Pancreas (tissue), 10 donors: ENCODE measurements at regions not wholly inside any gene's neighbourhood (a gene's known extent, or its start where the extent isn't known, plus 50 kb on each side); places are given as distances from the start of the nearest gene placed in this dataset.

Experiments
- ATAC-seq, 4 donors: fragments of 200-7000 bp; cut with Tn5 transposase; one replicate each; pipeline versions ENCODE4 v1.8.0 to v1.9.1; 2020; ENCODE audit warnings: mild to moderate bottlenecking in 4 of 4, moderate library complexity in 4 of 4
- DNase-seq, 6 donors: peaks; one replicate each; pipeline ENCODE4 v3.0.0-alpha.2; 2020
- FAIRE-seq: peaks from 2 replicates; lab custom pipeline; 2012; peaks lifted over from hg19 to GRCh38; lab: Jason Lieb, UNC
- H3K27ac ChIP-seq, 4 donors: fragments of 200-600 bp; sonication (generic); 1 replicate in 3 of 4; 2 replicates in 1 of 4; pipeline versions ENCODE4 v1.5.0 to v1.8.0; 2020
- H3K27me3 ChIP-seq, 4 donors: fragments of 200-600 bp; one replicate each; pipeline ENCODE4 v1.8.0; 2021
- H3K36me3 ChIP-seq, 3 donors: fragments of 200-600 bp; sonication (generic) in 1 of 3; one replicate each; pipeline versions ENCODE4 v1.5.0 to v1.8.0; 2020 to 2021
- H3K4me1 ChIP-seq, 3 donors: fragments of 200-600 bp; one replicate each; pipeline ENCODE4 v1.8.0; 2021
- H3K4me3 ChIP-seq, 4 donors: fragments of 200-600 bp; sonication (generic) in 2 of 4; one replicate each; pipeline versions ENCODE4 v1.5.0 to v1.8.0; 2020 to 2021
- H3K9me3 ChIP-seq, 4 donors: fragments of 200-600 bp; one replicate each; pipeline ENCODE4 v1.8.0; 2021
- WGBS, 2 donors: extraction: QIAGEN DNeasy Blood & Tissue Kit; methylation state at CpG; one replicate each; pipeline ENCODE4 v1.1.7; 2013; 5-methylcytosine and 5-hydroxymethylcytosine counted together
- intact Hi-C, 3 donors: fragments of 100-400 bp; cut with DNase I; formaldehyde crosslinking; loops; one replicate each; pipeline versions ENCODE4 v1.11.1 to v1.14.2; 2022
- TF ChIP-seq, protein P1 (sequence below), 4 donors: fragments of 200-600 bp; sonication (generic) in 3 of 4; IDR thresholded peaks; one replicate each; pipeline versions ENCODE4 v1.5.0 to v1.8.0; 2021; ENCODE audit warnings: antibody characterized with exemption in 4 of 4
- donor health status: healthy with polysubstance abuse.
- donor health status: DM: no; HTN: no; CAD: no; lungs with moderate emphysema.
- donor health status: DM: no; HTN: no; CAD: no.
- donor health status: control.
- donor health status: control.
- donor health status: Bipolar disorder and iron deficiency.
- donor health status: DM: yes; HTN: yes; CAD: no.
- donor health status: DM: no; HTN: no; CAD: no.
- donor health status: DM: no; HTN: no; CAD: no.
- donor health status: DM: yes; HTN: yes; CAD: no.

DNA sequence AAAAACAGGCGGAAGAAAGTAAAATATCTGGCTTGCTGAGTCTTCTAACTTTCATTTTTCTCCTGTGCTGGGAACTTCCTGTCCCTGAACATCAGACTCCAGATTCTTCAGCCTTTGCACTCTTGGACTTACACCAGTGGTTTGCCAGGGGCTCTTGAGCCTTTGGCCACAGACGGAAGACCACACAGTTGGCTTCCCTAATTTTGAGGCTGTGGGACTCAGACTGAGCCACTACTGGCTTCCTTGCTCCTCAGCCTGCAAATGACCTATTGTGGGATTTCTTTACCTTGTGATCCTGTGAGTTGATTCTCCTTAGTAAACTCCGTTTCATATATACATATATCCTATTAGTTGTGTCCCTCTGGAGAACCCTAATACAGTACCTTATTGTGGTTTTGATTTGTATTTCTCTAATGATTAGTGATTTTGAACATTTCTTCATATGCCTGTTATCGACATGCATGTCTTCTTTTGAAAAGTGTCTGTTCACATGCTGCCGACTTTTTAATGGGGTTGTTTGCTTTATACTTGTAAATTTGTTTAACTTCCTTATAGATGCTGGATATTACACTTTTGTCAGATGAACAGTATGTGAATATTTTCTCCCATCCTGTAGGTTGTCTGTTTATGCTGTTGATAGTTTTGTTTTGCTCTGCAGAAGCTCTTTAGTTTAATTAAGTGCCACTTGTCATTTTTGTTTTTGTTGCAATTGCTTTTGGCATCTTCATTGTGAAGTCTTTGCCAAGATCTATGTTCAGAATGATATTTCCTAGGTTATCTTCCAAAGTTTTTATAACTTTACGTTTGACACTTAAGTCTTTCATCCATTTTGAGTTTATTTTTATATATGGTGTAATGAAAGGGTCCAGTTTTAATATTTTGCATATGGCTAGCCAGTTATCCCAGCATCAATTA lies 348.8 kb upstream of the SETBP1 start:
- no peak for FAIRE-seq
- Histone ChIP-seq H3K36me3 (no peaks in the 10 kb centered on the region), H3K27ac (no peak overlapping the region), H3K4me1 (no peaks in the 10 kb centered on the region), H3K4me3 (no peak overlapping the region), H3K9me3 (peaks cover 0 to 4% (median 0%) of the 10 kb centered on the region in 4 donors), H3K27me3 (no peaks in the 10 kb centered on the region)
- DNase-seq, result no peak
- WGBS, 2 donors, result 74 to 82% methylated on average over 6 of the region's 6 CpGs
- ATAC-seq, result no peak
- TF ChIP-seq, protein P1, sequence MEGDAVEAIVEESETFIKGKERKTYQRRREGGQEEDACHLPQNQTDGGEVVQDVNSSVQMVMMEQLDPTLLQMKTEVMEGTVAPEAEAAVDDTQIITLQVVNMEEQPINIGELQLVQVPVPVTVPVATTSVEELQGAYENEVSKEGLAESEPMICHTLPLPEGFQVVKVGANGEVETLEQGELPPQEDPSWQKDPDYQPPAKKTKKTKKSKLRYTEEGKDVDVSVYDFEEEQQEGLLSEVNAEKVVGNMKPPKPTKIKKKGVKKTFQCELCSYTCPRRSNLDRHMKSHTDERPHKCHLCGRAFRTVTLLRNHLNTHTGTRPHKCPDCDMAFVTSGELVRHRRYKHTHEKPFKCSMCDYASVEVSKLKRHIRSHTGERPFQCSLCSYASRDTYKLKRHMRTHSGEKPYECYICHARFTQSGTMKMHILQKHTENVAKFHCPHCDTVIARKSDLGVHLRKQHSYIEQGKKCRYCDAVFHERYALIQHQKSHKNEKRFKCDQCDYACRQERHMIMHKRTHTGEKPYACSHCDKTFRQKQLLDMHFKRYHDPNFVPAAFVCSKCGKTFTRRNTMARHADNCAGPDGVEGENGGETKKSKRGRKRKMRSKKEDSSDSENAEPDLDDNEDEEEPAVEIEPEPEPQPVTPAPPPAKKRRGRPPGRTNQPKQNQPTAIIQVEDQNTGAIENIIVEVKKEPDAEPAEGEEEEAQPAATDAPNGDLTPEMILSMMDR (IDR thresholded peaks at IDR 0.05), result no peak
- intact Hi-C loops, result no loop called here

DNA sequence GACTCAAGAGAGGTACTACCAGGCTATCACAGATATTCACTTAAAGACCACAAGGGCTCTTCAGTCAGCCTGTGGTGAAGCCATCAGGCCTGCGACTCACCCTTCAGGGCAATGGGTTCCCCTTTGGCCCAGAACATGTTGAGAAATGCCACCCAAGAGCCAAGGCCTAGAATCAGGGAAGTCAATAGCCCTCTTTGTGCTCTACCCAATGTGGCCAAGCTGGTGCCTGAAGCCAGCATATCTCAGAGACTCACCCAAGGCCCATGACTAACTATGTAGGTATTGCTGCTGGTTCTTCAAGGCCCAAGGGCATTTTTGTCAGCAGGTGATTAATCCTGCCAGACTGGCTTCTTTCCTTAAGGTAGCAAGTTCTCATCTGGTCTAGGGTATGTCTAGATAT lies 338.9 kb upstream of the SETBP1 start:
- no peaks in the 10 kb centered on the region for H3K36me3 ChIP-seq
- intact Hi-C loops, result no loop called here
- FAIRE-seq, result no peak
- no peak overlapping the region for H3K27ac ChIP-seq
- no peak overlapping the region for H3K4me3 ChIP-seq
- no peaks in the 10 kb centered on the region for H3K4me1 ChIP-seq
- H3K9me3 ChIP-seq, result no peaks in the 10 kb centered on the region
- 82 to 95% methylated on average over 1 of the region's 1 CpG for WGBS, 2 donors
- TF ChIP-seq, protein P1 (IDR thresholded peaks at IDR 0.05), result no peak
- no peak for DNase-seq
- ATAC-seq, result no peak
- H3K27me3 ChIP-seq, result no peaks in the 10 kb centered on the region

DNA sequence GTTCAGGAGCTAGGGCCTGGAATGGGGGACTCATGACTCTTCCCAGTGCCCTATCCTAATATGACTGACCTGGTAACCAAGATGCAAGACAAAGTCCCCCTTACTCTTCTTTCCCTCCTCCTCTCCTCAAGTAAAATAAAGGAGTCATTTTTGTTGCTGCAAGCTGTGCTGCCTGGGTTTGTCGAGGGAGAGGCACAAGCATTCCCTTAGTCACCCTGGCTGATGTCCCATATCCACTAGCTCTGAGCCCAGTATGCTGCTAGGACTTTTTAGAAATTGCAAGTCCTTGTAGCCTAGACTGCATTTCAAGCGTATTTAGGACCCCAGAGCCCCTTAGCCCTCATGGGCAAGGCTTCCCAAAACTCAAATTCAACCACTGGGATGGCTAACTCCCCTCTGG lies 338.5 kb upstream of the SETBP1 start:
- Histone ChIP-seq H3K9me3 (no peaks in the 10 kb centered on the region), H3K36me3 (no peaks in the 10 kb centered on the region), H3K27ac (no peak overlapping the region), H3K4me3 (no peak overlapping the region), H3K27me3 (no peaks in the 10 kb centered on the region), H3K4me1 (no peaks in the 10 kb centered on the region)
- WGBS, 2 donors, result 87 to 88% methylated on average over 2 of the region's 2 CpGs
- ATAC-seq (no peak), DNase-seq (no peak), FAIRE-seq (no peak)
- TF ChIP-seq, protein P1 (IDR thresholded peaks at IDR 0.05), result no peak
- intact Hi-C loops, result no loop called here

DNA sequence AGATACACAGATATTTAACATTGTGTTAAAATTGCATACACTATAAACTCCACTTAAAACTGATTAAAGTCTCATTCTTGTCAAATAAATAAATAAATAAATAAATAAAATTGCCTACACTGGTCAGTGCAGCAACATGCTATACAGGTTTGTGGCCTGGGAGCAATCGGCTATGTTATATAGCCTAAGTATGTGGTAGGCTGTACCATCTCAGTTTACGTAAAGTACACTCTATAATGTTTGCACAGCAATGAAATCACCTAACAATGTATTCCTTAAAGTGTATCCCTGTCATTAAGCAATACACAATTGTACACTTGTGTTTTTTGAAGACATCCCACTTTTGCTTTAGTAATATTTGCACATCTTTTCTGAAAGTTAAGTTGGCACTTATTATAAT lies 337.7 kb upstream of the SETBP1 start:
- no peak for DNase-seq
- H3K27ac ChIP-seq, result no peak overlapping the region
- no peak for FAIRE-seq
- H3K4me1 ChIP-seq, result no peaks in the 10 kb centered on the region
- H3K4me3 ChIP-seq, result no peak overlapping the region
- H3K27me3 ChIP-seq, result no peaks in the 10 kb centered on the region
- intact Hi-C loops, result no loop called here
- H3K9me3 ChIP-seq, result no peaks in the 10 kb centered on the region
- 79 to 82% methylated on average over 2 of the region's 2 CpGs for WGBS, 2 donors
- ATAC-seq, result no peak
- no peaks in the 10 kb centered on the region for H3K36me3 ChIP-seq
- TF ChIP-seq, protein P1 (IDR thresholded peaks at IDR 0.05), result no peak

DNA sequence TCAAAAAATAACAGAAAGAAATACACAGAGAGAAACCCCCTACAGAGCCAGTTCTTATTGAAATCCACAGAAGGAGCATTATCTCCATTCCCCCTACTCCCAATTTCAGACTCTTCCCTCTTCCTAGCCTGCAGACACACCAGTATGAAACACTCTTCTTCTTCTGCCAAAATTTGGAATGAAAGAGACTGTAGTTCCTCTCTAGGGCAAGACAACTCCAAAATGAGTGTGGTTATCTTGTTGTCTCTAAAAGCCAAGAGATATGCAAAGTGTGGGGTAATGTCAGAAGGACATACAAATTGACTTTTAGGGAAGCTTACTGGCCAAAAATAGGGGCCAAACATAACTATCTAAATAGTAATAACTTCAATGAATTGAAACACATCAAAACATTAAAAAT lies 337.1 kb upstream of the SETBP1 start:
- FAIRE-seq (no peak), ATAC-seq (no peak), DNase-seq (no peak)
- TF ChIP-seq, protein P1 (IDR thresholded peaks at IDR 0.05), result no peak
- H3K4me3 ChIP-seq, result no peak overlapping the region
- H3K9me3 ChIP-seq, result no peaks in the 10 kb centered on the region
- intact Hi-C loops, result no loop called here
- no peaks in the 10 kb centered on the region for H3K4me1 ChIP-seq
- H3K27me3 ChIP-seq, result no peaks in the 10 kb centered on the region
- no peaks in the 10 kb centered on the region for H3K36me3 ChIP-seq
- H3K27ac ChIP-seq, result no peak overlapping the region
